ENCODE measurements at regions not wholly inside any gene's neighbourhood (a gene's known extent, or its start where the extent isn't known, plus 50 kb on each side); places are given as distances from the start of the nearest gene placed in this dataset.

DNA sequence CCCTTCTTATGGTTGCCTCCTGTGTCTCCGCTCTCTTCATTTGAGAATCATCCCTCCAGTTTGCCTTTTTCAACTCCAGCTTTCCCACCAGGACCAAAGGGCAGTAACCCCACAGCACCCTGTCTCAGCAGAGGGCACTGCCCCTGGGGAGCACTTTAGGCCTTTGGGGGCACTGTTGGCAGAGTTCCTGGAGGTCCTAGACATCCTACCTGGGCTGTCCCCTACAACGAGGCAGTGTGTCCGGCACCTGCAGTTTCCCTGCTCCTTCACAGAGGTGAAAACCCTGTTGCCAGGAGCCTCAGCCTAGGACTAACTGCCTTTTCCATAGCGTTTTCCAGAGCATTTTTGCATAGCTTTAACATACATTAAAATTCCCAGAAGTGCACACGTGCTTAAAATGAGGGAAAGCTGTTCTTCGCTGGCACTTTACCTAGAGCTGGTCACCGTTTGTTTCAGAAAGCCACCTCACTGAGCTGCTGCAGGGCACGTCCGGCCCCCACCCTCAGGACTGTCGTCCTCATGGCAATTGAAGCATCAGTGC is 234.9 kb downstream of the TEX29 start:
- Histone ChIP-seq H2BK5ac (ENCODE audit: insufficient read length, low read length) (no peak overlapping the region), H3K23me2 (ENCODE audit: insufficient read length, low read depth, low read length, poor library complexity, severe bottlenecking) (no peaks in the 10 kb centered on the region), H2AK5ac (ENCODE audit: insufficient read length, low read length) (no peak overlapping the region), H3K9ac (ENCODE audit: extremely low read depth, insufficient read length, low read length) (no peak overlapping the region), H4K5ac (ENCODE audit: insufficient read length, low read depth, low read length) (no peak overlapping the region), H2BK20ac (ENCODE audit: low read depth, low read length, poor library complexity, severe bottlenecking) (no peak overlapping the region), H2BK120ac (ENCODE audit: low read depth, low read length, poor library complexity, severe bottlenecking) (no peak overlapping the region), H2AFZ (ENCODE audit: low read length) (no peak overlapping the region), H3K4me2 (ENCODE audit: insufficient read depth, insufficient read length, low read length) (no peak overlapping the region), H3K9me3 (ENCODE audit: control insufficient read depth, low read depth, low read length) (no peaks in the 10 kb centered on the region), H3K14ac (ENCODE audit: insufficient read depth, low read length) (no peak overlapping the region; the same call in 1 of the 2 replicates), H4K8ac (replicated peaks; ENCODE audit: insufficient read length, low read depth, low read length) (no peak overlapping the region), H3K56ac (ENCODE audit: insufficient read length, low read depth, low read length) (no peak overlapping the region), H3K79me2 (ENCODE audit: insufficient read depth, low read length) (no peaks in the 10 kb centered on the region), H4K91ac (ENCODE audit: insufficient read length, low read depth, low read length) (no peak overlapping the region), H3K27ac (ENCODE audit: insufficient read length, low read depth, low read length) (no peak overlapping the region), H3K27me3 (ENCODE audit: insufficient read depth, low read length) (no peaks in the 10 kb centered on the region), H3T11ph (ENCODE audit: low read length) (no peak overlapping the region), H3K4ac (ENCODE audit: low read depth, low read length) (no peak overlapping the region), H3K23ac (ENCODE audit: insufficient read length, low read depth, low read length) (no peak overlapping the region), H2BK15ac (ENCODE audit: low read depth, low read length) (no peak overlapping the region), H2BK12ac (ENCODE audit: insufficient read length, low read depth, low read length) (no peak overlapping the region), H3K79me1 (ENCODE audit: insufficient read depth, low read depth, low read length, poor library complexity, severe bottlenecking) (no peaks in the 10 kb centered on the region), H4K20me1 (ENCODE audit: control insufficient read depth, insufficient read depth, insufficient read length) (no peaks in the 10 kb centered on the region), H3K18ac (ENCODE audit: insufficient read length, low read depth, low read length) (no peak overlapping the region), H3K4me1 (ENCODE audit: insufficient read depth, low read length) (no peaks in the 10 kb centered on the region; the same call in 1 of the 2 replicates)
- no peaks in the 10 kb centered on the region for H3K36me3 Mint-ChIP-seq (ENCODE audit: insufficient read depth in 1 of 3, low read depth in 3 of 3)
- TF ChIP-seq, protein P1, sequence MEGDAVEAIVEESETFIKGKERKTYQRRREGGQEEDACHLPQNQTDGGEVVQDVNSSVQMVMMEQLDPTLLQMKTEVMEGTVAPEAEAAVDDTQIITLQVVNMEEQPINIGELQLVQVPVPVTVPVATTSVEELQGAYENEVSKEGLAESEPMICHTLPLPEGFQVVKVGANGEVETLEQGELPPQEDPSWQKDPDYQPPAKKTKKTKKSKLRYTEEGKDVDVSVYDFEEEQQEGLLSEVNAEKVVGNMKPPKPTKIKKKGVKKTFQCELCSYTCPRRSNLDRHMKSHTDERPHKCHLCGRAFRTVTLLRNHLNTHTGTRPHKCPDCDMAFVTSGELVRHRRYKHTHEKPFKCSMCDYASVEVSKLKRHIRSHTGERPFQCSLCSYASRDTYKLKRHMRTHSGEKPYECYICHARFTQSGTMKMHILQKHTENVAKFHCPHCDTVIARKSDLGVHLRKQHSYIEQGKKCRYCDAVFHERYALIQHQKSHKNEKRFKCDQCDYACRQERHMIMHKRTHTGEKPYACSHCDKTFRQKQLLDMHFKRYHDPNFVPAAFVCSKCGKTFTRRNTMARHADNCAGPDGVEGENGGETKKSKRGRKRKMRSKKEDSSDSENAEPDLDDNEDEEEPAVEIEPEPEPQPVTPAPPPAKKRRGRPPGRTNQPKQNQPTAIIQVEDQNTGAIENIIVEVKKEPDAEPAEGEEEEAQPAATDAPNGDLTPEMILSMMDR (conservative IDR thresholded peaks at IDR 0.05): no peak
- no peaks in the 10 kb centered on the region for H3K9me3 Mint-ChIP-seq
- no peak overlapping the region for H3K4me3 Mint-ChIP-seq
- peaks cover 30% of the 10 kb centered on the region for H3K27me3 Mint-ChIP-seq (ENCODE audit: low read depth)
- H3K4me1 Mint-ChIP-seq: peaks cover 5 to 6% of the 10 kb centered on the region in 2 experiments; a peak in 2 of 4 replicates
- no CpG with 5 or more reads among the region's 10 CpGs for WGBS (ENCODE audit: extremely low coverage, insufficient read length, low lambda C conversion rate)
- DNase-seq: no peak
- H3K27ac Mint-ChIP-seq: no peak overlapping the region
